HCT116 (cell line): ENCODE measurements at regions not wholly inside any gene's neighbourhood (a gene's known extent, or its start where the extent isn't known, plus 50 kb on each side); places are given as distances from the start of the nearest gene placed in this dataset.

Source experiments
- CEBPB ChIP-seq: IDR thresholded peaks from 2 replicates; pipeline ENCODE4 v1.6.1; 2012; ENCODE audit warnings: low read depth
- EGR1 ChIP-seq: IDR thresholded peaks from 2 replicates; pipeline ENCODE4 v1.6.1; 2012; ENCODE audit warnings: low read depth
- EZH2phosphoT487 ChIP-seq: fragments of 200-600 bp; IDR thresholded peaks from 2 replicates; pipeline ENCODE4 v1.6.1; 2018; ENCODE audit warnings: antibody characterized with exemption, borderline replicate concordance
- POLR2A ChIP-seq: IDR thresholded peaks from 2 replicates; pipeline ENCODE4 v1.7.0; 2011; ENCODE audit warnings: borderline replicate concordance; ENCODE audit not compliant: insufficient read depth, insufficient read length; ENCODE audit errors: extremely low read depth
- POLR2AphosphoS5 ChIP-seq: IDR thresholded peaks from 2 replicates; pipeline ENCODE4 v1.6.1; 2011; ENCODE audit warnings: mild to moderate bottlenecking, low read depth, low read length, moderate library complexity
- RAD21 ChIP-seq: IDR thresholded peaks from 2 replicates; pipeline ENCODE4 v1.6.1; 2012; ENCODE audit warnings: low read depth, mild to moderate bottlenecking
- SIN3A ChIP-seq: IDR thresholded peaks from 2 replicates; pipeline ENCODE4 v1.6.1; 2012; ENCODE audit warnings: low read depth
- SRF ChIP-seq: IDR thresholded peaks from 2 replicates; pipeline ENCODE4 v1.6.1; 2012; ENCODE audit warnings: low read depth
- YY1 ChIP-seq: IDR thresholded peaks from 2 replicates; pipeline ENCODE4 v1.6.1; 2011; ENCODE audit warnings: low read length, low read depth, moderate library complexity, mild to moderate bottlenecking; ENCODE audit not compliant: insufficient replicate concordance; ENCODE audit errors: extremely low read depth
- ZNF274 ChIP-seq: fragments of 200-500 bp; sonication (Bioruptor generic); IDR thresholded peaks from 2 replicates; pipeline ENCODE4 v1.6.1; 2014; ENCODE audit warnings: mild to moderate bottlenecking, low read depth, low read length, inconsistent platforms
- TF ChIP-seq, protein P1 (sequence below): IDR thresholded peaks from 2 replicates; pipeline ENCODE4 v1.6.1; 2011; ENCODE audit warnings: mild to moderate bottlenecking, low read length, moderate library complexity; ENCODE audit not compliant: insufficient replicate concordance; ENCODE audit errors: extremely low read depth
- TF ChIP-seq, protein P2 (sequence below), 3 experiments: fragments of 200-600 bp in 1 of 3; sonication (generic) in 1 of 3; IDR thresholded peaks in 2 of 3; conservative IDR thresholded peaks in 1 of 3; 2 replicates each; pipeline ENCODE4 v1.5.1; 2012 to 2017; ENCODE audit warnings: low read depth in 2 of 3, low read length in 2 of 3, antibody characterized with exemption in 1 of 3, borderline replicate concordance in 1 of 3, control low read depth in 1 of 3, mild to moderate bottlenecking in 1 of 3, mixed read lengths in 1 of 3, mixed run types in 1 of 3, moderate library complexity in 1 of 3; ENCODE audit not compliant: insufficient read depth in 1 of 3

DNA sequence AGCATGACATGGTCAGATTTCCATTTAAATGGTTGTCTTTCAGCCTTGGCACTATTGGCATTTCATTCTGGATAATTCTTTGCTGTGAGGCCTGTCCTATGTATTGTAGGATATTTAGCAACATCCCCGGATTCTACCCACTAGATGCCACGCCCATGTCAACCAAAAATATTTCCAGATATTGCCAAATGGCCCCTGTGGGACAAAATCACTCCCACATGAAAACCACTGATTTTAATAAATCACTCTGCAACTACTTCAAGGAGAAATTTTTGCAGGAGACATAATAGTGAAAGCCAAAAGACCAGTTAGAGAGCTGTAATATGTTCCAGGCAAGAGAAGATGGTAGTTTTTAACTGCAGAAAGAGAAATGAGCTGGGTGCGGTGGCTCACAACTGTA, 55.9 kb upstream of the RARB start:
- TF ChIP-seq POLR2A = no peak
- no peak for TF ChIP-seq POLR2AphosphoS5
- TF ChIP-seq, protein P1, sequence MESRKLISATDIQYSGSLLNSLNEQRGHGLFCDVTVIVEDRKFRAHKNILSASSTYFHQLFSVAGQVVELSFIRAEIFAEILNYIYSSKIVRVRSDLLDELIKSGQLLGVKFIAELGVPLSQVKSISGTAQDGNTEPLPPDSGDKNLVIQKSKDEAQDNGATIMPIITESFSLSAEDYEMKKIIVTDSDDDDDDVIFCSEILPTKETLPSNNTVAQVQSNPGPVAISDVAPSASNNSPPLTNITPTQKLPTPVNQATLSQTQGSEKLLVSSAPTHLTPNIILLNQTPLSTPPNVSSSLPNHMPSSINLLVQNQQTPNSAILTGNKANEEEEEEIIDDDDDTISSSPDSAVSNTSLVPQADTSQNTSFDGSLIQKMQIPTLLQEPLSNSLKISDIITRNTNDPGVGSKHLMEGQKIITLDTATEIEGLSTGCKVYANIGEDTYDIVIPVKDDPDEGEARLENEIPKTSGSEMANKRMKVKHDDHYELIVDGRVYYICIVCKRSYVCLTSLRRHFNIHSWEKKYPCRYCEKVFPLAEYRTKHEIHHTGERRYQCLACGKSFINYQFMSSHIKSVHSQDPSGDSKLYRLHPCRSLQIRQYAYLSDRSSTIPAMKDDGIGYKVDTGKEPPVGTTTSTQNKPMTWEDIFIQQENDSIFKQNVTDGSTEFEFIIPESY = no peak
- no peak for TF ChIP-seq SRF
- TF ChIP-seq EGR1 = no peak
- TF ChIP-seq CEBPB = no peak
- TF ChIP-seq RAD21 = no peak
- TF ChIP-seq YY1 = no peak
- TF ChIP-seq EZH2phosphoT487 = no peak
- no peak for TF ChIP-seq SIN3A
- TF ChIP-seq, protein P2, sequence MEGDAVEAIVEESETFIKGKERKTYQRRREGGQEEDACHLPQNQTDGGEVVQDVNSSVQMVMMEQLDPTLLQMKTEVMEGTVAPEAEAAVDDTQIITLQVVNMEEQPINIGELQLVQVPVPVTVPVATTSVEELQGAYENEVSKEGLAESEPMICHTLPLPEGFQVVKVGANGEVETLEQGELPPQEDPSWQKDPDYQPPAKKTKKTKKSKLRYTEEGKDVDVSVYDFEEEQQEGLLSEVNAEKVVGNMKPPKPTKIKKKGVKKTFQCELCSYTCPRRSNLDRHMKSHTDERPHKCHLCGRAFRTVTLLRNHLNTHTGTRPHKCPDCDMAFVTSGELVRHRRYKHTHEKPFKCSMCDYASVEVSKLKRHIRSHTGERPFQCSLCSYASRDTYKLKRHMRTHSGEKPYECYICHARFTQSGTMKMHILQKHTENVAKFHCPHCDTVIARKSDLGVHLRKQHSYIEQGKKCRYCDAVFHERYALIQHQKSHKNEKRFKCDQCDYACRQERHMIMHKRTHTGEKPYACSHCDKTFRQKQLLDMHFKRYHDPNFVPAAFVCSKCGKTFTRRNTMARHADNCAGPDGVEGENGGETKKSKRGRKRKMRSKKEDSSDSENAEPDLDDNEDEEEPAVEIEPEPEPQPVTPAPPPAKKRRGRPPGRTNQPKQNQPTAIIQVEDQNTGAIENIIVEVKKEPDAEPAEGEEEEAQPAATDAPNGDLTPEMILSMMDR (IDR thresholded peaks at IDR 0.05 in 2 of 3, conservative IDR thresholded peaks at IDR 0.05 in 1 of 3; ENCODE audit: borderline replicate concordance in 1 of 3, insufficient read depth in 1 of 3, low read depth in 2 of 3, low read length in 2 of 3) = no peak
- no peak for TF ChIP-seq ZNF274
